ENCODE measurements at regions not wholly inside any gene's neighbourhood (a gene's known extent, or its start where the extent isn't known, plus 50 kb on each side); places are given as distances from the start of the nearest gene placed in this dataset.

DNA sequence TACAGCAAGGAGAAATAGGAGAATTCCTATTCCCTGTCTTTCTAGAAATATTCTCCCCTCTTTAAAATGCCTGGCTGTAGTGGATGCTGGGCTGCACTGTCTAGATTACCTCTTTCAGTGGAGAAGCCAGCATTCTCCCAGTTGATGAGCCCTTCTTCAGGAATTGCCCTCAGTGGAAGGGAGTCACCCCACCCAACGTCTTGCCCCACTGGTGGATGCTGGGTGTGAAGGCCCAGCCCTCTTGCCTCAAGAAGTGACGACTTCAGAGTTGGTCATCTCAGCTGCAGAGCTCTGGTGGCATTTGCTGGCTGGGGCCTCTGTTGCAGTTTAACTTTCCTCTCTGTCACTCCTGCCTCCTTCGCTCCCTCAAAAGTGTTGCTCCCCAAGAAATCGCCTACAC is 248.2 kb downstream of the ATG4C start:
- Mint-ChIP-seq H3K27ac (no peak overlapping the region), H3K4me1 (no peaks in the 10 kb centered on the region), H3K4me3 (no peak overlapping the region), H3K36me3 (no peaks in the 10 kb centered on the region), H3K27me3 (ENCODE audit: low read depth) (peaks cover 14% of the 10 kb centered on the region), H3K9me3 (peaks cover 5% of the 10 kb centered on the region)
- no peak for DNase-seq (ENCODE audit: low spot score in 2 of 2, unreplicated experiment in 2 of 2)
- TF ChIP-seq, protein P1, sequence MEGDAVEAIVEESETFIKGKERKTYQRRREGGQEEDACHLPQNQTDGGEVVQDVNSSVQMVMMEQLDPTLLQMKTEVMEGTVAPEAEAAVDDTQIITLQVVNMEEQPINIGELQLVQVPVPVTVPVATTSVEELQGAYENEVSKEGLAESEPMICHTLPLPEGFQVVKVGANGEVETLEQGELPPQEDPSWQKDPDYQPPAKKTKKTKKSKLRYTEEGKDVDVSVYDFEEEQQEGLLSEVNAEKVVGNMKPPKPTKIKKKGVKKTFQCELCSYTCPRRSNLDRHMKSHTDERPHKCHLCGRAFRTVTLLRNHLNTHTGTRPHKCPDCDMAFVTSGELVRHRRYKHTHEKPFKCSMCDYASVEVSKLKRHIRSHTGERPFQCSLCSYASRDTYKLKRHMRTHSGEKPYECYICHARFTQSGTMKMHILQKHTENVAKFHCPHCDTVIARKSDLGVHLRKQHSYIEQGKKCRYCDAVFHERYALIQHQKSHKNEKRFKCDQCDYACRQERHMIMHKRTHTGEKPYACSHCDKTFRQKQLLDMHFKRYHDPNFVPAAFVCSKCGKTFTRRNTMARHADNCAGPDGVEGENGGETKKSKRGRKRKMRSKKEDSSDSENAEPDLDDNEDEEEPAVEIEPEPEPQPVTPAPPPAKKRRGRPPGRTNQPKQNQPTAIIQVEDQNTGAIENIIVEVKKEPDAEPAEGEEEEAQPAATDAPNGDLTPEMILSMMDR (IDR thresholded peaks at IDR 0.05; ENCODE audit: unreplicated experiment), result no peak

DNA sequence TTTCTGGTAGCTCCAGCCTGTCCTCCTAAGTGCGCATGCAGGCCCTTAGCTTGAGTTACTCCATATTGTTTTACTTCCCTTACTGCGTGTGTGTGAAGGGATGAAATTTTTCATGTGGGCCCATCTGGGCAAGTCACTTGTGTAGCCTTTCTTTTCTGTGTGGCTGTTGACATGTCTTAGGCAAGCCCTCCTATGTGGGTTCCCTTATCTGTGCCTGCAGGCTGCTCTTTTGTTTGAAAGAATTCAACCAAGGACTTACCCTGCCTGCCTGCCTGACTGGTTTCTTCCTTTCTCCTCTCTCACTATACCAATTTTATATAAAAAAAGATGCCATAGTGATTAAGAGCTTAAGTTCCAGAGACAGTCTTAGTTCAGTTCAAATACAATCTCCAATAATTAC is 249.3 kb downstream of the ATG4C start:
- DNase-seq (ENCODE audit: low spot score in 2 of 2, unreplicated experiment in 2 of 2), result no peak
- no peaks in the 10 kb centered on the region for H3K36me3 Mint-ChIP-seq
- H3K27ac Mint-ChIP-seq, result no peak overlapping the region
- peaks cover 10% of the 10 kb centered on the region for H3K27me3 Mint-ChIP-seq (ENCODE audit: low read depth)
- TF ChIP-seq, protein P1 (IDR thresholded peaks at IDR 0.05; ENCODE audit: unreplicated experiment), result no peak
- H3K4me1 Mint-ChIP-seq, result no peaks in the 10 kb centered on the region
- H3K4me3 Mint-ChIP-seq, result no peak overlapping the region
- peaks cover 5% of the 10 kb centered on the region for H3K9me3 Mint-ChIP-seq

GRCh38 chr1:63034256-63034655 is 250.3 kb downstream of the ATG4C start:
- H3K9me3 Mint-ChIP-seq, result no peaks in the 10 kb centered on the region
- peaks cover 7% of the 10 kb centered on the region for H3K27me3 Mint-ChIP-seq (ENCODE audit: low read depth)
- no peak overlapping the region for H3K27ac Mint-ChIP-seq
- no peak for DNase-seq (ENCODE audit: low spot score in 2 of 2, unreplicated experiment in 2 of 2)
- TF ChIP-seq, protein P1 (IDR thresholded peaks at IDR 0.05; ENCODE audit: unreplicated experiment), result no peak
- no peaks in the 10 kb centered on the region for H3K36me3 Mint-ChIP-seq
- no peak overlapping the region for H3K4me3 Mint-ChIP-seq
- H3K4me1 Mint-ChIP-seq, result no peaks in the 10 kb centered on the region

- no peak for DNase-seq (ENCODE audit: low spot score in 2 of 2, unreplicated experiment in 2 of 2)
- H3K27me3 Mint-ChIP-seq (ENCODE audit: low read depth), result peaks cover 6% of the 10 kb centered on the region
- TF ChIP-seq, protein P1 (IDR thresholded peaks at IDR 0.05; ENCODE audit: unreplicated experiment), result no peak
- peaks cover 10% of the 10 kb centered on the region for H3K9me3 Mint-ChIP-seq
- no peaks in the 10 kb centered on the region for H3K36me3 Mint-ChIP-seq
- no peak overlapping the region for H3K27ac Mint-ChIP-seq
- no peak overlapping the region for H3K4me3 Mint-ChIP-seq
- H3K4me1 Mint-ChIP-seq, result peaks cover 2% of the 10 kb centered on the region
Observed at GRCh38 chr1:63038586-63038985, 254.7 kb downstream of the ATG4C start.

DNA sequence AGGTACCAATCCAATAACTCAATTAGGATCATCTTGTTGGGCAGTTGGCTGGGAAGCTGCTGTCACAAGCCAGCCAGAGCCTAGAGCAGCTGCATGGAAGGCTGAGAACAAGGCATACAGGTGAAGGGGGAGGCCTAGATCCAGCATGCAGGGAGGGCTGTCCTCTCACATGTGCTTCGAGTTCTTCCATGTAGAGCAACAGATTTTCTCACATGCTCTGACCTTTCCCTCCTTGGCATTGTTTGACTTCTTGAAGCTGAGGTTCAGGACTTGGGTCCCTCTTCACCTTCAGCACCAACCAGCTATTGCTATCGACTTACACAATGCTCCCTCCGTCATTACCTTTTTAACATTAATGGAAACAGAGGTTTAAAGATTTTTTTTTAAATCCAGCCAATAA is 257.7 kb downstream of the ATG4C start:
- H3K4me3 Mint-ChIP-seq, result no peak overlapping the region
- H3K9me3 Mint-ChIP-seq, result peaks cover 10% of the 10 kb centered on the region
- H3K36me3 Mint-ChIP-seq, result no peaks in the 10 kb centered on the region
- H3K27ac Mint-ChIP-seq, result no peak overlapping the region
- H3K27me3 Mint-ChIP-seq (ENCODE audit: low read depth), result peaks cover 5% of the 10 kb centered on the region
- H3K4me1 Mint-ChIP-seq, result peaks cover 2% of the 10 kb centered on the region
- TF ChIP-seq, protein P1 (IDR thresholded peaks at IDR 0.05; ENCODE audit: unreplicated experiment), result no peak
- no peak for DNase-seq (ENCODE audit: low spot score in 2 of 2, unreplicated experiment in 2 of 2)

DNA sequence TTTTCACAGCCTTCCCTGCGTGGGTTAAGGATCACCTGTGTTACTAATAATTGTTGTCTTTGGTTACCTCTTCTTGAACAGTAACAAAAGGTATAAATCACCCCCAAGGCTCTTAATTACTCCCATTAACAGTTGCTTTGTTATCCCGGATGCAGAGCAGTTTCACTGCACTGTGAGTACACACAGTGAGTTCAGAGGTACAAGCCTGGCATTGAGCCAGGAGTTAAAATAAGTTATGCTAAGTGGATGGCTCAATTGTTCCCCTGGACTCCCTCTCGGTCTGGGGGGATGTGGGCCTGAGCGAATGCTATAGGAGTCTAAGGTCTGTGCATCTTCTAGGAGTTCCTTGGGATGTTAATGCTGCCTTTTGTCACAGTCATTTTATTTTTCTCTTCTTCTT is 258.3 kb downstream of the ATG4C start:
- Mint-ChIP-seq H3K27ac (no peak overlapping the region), H3K4me1 (peaks cover 2% of the 10 kb centered on the region), H3K36me3 (no peaks in the 10 kb centered on the region), H3K27me3 (ENCODE audit: low read depth) (peaks cover 9% of the 10 kb centered on the region), H3K4me3 (no peak overlapping the region), H3K9me3 (peaks cover 10% of the 10 kb centered on the region)
- no peak for DNase-seq (ENCODE audit: low spot score in 2 of 2, unreplicated experiment in 2 of 2)
- TF ChIP-seq, protein P1 (IDR thresholded peaks at IDR 0.05; ENCODE audit: unreplicated experiment), result no peak

Measured in mesothelial cell of epicardium (in vitro differentiated cells).